Lower leg skin (tissue), 3 donors: ENCODE measurements at regions not wholly inside any gene's neighbourhood (a gene's known extent, or its start where the extent isn't known, plus 50 kb on each side); places are given as distances from the start of the nearest gene placed in this dataset.

Source experiments
- POLR2A ChIP-seq, 2 donors: fragments of 450-650 bp; IDR thresholded peaks; one replicate each; pipeline ENCODE4 v1.6.1; 2016 to 2017; ENCODE audit warnings: antibody characterized with exemption in 2 of 2, mild to moderate bottlenecking in 1 of 2, moderate library complexity in 1 of 2
- TF ChIP-seq, protein P1 (sequence below), 3 donors: fragments of 450-650 bp; IDR thresholded peaks; one replicate each; pipeline ENCODE4 v1.5.1; 2016; ENCODE audit warnings: antibody characterized with exemption in 3 of 3, mild to moderate bottlenecking in 3 of 3, moderate library complexity in 2 of 3

GRCh38 chr6:28748192-28748591 is 175.6 kb downstream of the TRIM27 start:
- TF ChIP-seq, protein P1, sequence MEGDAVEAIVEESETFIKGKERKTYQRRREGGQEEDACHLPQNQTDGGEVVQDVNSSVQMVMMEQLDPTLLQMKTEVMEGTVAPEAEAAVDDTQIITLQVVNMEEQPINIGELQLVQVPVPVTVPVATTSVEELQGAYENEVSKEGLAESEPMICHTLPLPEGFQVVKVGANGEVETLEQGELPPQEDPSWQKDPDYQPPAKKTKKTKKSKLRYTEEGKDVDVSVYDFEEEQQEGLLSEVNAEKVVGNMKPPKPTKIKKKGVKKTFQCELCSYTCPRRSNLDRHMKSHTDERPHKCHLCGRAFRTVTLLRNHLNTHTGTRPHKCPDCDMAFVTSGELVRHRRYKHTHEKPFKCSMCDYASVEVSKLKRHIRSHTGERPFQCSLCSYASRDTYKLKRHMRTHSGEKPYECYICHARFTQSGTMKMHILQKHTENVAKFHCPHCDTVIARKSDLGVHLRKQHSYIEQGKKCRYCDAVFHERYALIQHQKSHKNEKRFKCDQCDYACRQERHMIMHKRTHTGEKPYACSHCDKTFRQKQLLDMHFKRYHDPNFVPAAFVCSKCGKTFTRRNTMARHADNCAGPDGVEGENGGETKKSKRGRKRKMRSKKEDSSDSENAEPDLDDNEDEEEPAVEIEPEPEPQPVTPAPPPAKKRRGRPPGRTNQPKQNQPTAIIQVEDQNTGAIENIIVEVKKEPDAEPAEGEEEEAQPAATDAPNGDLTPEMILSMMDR (IDR thresholded peaks at IDR 0.05): no peak
- no peak for TF ChIP-seq POLR2A (IDR thresholded peaks at IDR 0.05)
